22Rv1 (cell line): ENCODE measurements at regions not wholly inside any gene's neighbourhood (a gene's known extent, or its start where the extent isn't known, plus 50 kb on each side); places are given as distances from the start of the nearest gene placed in this dataset.

Experiments used
- ZFX ChIP-seq: fragments of 450-650 bp; IDR thresholded peaks from 2 replicates; pipeline ENCODE4 v1.6.1; 2017; ENCODE audit warnings: antibody characterized with exemption, borderline replicate concordance
- TF ChIP-seq, protein P1 (sequence below): fragments of 450-650 bp; IDR thresholded peaks from 2 replicates; pipeline ENCODE4 v1.5.1; 2017; ENCODE audit warnings: mild to moderate bottlenecking

DNA sequence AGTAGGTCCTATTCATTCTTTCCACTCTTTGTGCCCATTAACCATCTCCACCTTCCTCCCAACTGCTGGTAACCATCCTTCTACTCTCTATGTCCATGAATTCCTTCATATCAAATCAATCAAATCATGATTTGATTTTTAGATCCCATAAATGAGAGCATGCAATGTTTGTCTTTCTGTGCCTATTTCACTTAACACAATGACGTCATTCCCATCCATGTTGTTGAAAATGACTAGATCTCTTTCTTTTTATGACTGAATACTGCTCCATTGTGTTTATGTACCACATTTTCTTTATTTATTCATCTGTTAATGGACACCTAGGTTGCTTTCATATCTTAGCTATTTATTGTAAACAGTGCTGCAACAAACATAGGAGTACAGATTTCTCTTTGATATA, 827.3 kb upstream of the NRXN1 start:
- TF ChIP-seq, protein P1, sequence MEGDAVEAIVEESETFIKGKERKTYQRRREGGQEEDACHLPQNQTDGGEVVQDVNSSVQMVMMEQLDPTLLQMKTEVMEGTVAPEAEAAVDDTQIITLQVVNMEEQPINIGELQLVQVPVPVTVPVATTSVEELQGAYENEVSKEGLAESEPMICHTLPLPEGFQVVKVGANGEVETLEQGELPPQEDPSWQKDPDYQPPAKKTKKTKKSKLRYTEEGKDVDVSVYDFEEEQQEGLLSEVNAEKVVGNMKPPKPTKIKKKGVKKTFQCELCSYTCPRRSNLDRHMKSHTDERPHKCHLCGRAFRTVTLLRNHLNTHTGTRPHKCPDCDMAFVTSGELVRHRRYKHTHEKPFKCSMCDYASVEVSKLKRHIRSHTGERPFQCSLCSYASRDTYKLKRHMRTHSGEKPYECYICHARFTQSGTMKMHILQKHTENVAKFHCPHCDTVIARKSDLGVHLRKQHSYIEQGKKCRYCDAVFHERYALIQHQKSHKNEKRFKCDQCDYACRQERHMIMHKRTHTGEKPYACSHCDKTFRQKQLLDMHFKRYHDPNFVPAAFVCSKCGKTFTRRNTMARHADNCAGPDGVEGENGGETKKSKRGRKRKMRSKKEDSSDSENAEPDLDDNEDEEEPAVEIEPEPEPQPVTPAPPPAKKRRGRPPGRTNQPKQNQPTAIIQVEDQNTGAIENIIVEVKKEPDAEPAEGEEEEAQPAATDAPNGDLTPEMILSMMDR, result no peak
- no peak for TF ChIP-seq ZFX
